GM12865 (cell line): ENCODE measurements at regions not wholly inside any gene's neighbourhood (a gene's known extent, or its start where the extent isn't known, plus 50 kb on each side); places are given as distances from the start of the nearest gene placed in this dataset.

Source experiments
- DNase-seq: peaks from one replicate; pipeline ENCODE4 v3.0.0; 2010; ENCODE audit warnings: low read depth
- H3K4me3 ChIP-seq: 2 replicates; pipeline ENCODE4 v1.5.1; 2011; ENCODE audit warnings: mild to moderate bottlenecking, low read depth, low read length, control low read depth
- CTCF ChIP-seq: IDR thresholded peaks from 2 replicates; pipeline ENCODE4 v1.5.1; 2011; ENCODE audit warnings: low read length, control low read depth, low read depth, inconsistent platforms; ENCODE audit not compliant: insufficient read depth; ENCODE audit errors: missing control alignments

GRCh38 chr10:28973309-28973972, 296.1 kb downstream of the BAMBI start:
- no peak for TF ChIP-seq CTCF
- DNase-seq = no peak
- no peak overlapping the region for H3K4me3 ChIP-seq

- no peak overlapping the region for H3K4me3 ChIP-seq
- DNase-seq = no peak
- no peak for TF ChIP-seq CTCF
Measured at GRCh38 chr10:28975891-28976531, 298.7 kb downstream of the BAMBI start.

DNA sequence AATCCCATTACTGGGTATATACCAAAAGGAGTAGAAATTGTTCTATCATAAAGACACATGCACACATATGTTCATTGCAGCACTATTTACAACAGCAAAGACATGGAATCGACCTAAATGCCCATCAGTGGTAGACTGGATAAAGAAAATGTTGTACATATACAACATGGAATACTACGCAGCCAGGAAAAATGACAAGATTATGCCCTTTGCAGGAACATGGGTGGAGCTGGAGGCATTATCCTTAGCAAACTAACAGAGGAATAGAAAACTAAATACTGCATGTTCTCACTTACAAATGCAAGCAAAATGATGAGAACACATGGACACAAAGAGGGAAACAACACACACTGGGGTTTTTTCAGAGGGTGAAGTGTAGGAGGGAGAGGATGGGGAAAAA, 300.2 kb downstream of the BAMBI start:
- no peak for TF ChIP-seq CTCF
- no peak overlapping the region for H3K4me3 ChIP-seq
- DNase-seq = no peak

GRCh38 chr10:28980264-28980663, 302.9 kb downstream of the BAMBI start:
- no peak for TF ChIP-seq CTCF
- no peak for DNase-seq
- H3K4me3 ChIP-seq = no peak overlapping the region

DNA sequence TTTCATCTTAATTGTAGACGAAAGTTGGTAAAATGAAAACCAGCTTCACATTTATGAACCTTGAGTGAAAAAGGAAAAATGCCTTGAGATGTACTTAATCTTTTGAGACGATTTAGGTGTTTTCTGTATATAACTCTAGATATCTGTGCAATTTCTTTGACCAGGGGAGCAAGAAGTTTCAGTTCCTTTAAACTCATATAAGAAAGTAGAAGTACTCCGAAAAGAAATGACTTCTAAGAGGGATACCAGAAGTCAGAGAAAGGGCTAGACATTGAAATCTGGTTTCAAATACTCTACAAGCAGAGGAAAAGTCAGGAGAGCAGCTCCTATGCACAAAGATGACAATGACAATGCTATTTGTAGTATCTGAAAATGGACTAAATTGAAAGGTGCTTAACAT, 303.7 kb downstream of the BAMBI start:
- no peak for TF ChIP-seq CTCF
- no peak overlapping the region for H3K4me3 ChIP-seq
- peak; percentile 9 for DNase-seq

- no peak for DNase-seq
- TF ChIP-seq CTCF = no peak
- H3K4me3 ChIP-seq = no peak overlapping the region
Measured at GRCh38 chr10:28982974-28983373, 305.7 kb downstream of the BAMBI start.

- no peak overlapping the region for H3K4me3 ChIP-seq
- DNase-seq = no peak
- TF ChIP-seq CTCF = no peak
Measured at GRCh38 chr10:28983799-28984198, 305.1 kb upstream of the LYZL1 start.
